HG03025 (cell line): ENCODE measurements at regions not wholly inside any gene's neighbourhood (a gene's known extent, or its start where the extent isn't known, plus 50 kb on each side); places are given as distances from the start of the nearest gene placed in this dataset.

Source experiments
- ATAC-seq: cut with Tn5 transposase; IDR thresholded peaks from one replicate; pipeline ENCODE4 v1.9.1; 2021; ENCODE audit warnings: mild to moderate bottlenecking, moderate library complexity; ENCODE audit not compliant: unreplicated experiment, low FRiP score

DNA sequence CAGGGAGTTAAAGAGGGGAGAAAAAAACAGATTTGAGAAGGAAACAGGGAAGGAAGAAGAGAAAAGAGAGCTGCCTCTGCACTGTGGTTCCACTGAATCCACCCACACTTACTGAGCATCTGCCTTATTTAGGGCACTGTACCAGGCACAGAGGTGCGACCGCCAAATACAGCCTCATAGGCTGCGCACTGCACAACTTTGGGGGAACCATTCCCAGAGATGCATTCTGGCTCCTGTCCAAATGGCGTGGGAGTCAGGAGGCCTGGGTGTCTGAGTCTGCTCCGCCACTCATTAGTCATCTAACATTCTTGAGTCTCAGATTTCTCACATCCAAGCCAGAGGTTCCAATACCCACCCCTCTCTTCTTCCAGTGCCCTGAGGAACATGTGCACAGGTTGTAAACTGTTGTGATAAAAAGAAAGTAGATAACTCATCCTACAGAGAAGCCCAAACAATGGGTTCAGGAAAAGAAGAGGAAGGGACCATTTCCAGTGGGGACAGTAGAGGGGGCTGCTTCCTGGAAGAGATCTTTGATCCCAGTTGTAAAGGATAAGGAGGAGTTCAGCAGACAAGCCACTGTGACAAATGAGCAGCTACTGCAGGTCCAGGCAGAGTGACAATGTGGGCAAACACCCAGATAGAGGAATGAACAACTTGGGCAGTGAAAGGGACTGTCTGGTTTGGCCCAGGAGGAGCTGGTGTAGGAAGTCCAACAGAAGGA lies 254.6 kb downstream of the UACA start:
- ATAC-seq: no peak

DNA sequence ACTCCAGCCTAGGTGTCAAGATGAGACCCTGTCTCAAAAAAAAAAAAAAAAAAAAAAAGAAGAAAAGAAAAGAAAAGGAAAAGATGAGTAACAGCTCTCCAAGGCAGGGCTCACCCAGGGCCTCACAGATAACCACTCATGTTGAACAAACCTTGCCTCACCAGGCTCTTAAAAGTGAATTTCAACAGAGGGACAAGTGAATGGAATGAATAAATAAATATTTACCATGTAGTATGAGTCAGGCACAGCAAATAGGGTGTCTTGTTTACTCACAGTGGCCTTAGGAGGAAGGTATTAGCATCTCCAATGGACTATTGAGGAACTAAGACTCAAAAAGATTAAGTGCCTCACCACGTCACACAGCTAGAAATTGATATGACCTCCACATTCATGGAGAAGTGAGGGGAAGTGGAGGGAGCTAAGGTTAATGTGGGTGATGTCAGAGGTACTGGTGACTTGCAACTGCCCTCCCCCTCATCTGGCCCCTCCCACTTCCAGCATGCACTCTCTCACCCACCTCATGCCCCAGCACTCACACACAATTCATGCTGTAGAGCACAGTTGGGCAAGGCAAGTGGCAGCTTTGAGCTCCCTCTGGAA lies 255.5 kb downstream of the UACA start:
- ATAC-seq: no peak

DNA sequence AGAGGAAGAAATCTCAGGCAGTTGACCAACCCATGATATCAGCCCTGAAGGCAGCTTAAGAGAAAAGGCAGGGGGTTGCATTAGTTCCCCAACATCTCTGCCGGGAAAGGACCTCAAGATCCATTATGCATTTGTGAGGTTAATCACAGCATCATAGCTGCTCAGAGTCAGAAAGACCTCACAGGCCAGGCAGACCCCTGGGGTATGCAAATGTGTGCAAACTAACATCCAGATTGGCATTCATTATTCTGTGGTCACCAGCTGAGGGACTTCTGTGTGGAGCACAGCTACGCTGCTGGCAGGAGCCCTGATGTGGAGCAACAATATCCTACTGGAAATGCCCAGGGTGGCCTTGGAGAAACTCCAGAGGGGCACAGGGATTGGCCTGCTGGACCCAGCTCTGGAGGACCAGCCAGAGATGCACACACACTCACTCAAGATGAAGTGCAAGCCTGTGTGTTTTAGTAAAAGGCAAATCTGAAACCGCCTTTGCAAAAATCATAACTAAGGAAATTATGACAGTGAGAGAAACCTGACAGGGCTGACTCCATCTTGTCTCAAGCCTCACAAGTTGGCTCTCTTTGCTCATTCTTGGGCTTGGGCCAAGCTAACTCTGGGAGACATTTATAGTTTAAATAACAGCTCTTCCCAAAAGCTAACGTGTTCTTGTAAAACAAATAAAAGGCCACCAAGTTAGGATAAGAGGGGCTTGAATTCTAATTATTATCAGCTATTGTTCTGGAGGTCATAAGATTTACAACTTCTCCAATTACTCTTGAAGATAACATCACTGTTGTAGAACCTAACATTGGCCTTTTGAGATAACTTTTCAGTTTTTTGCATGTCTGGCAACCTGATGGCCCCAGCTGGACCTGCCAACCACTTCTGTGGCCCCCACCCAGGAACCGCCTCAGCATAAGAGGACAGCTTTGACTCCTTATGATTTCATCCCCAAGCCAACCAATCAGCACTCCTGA lies 257.1 kb downstream of the UACA start:
- ATAC-seq: no peak

DNA sequence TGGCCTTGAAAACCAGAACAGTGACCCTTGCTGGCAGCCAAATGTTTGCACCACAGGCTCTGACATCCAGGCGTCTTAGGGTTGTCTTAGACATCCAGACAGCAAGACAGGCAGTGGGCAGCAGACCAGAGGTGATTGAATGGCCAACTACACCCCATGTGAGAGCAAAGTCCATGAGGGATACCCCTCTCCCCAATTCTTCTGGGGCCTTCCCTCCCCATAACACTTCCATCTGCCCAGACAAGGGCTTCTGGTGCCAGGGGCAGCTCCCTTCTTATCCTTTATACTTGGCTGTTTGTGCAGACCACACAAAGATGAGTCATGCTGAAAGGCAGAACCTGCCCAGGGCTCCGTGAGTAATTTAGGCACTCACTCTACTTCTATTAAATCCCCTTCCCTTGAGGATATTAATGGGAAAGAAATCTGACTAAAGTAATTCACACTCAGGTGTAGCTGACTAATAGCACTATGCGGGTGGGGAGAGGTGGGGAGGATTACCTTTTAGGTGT lies 257.9 kb downstream of the UACA start:
- ATAC-seq: no peak

GRCh38 chr15:70504988-70505387 lies 258.4 kb downstream of the UACA start:
- no peak for ATAC-seq

DNA sequence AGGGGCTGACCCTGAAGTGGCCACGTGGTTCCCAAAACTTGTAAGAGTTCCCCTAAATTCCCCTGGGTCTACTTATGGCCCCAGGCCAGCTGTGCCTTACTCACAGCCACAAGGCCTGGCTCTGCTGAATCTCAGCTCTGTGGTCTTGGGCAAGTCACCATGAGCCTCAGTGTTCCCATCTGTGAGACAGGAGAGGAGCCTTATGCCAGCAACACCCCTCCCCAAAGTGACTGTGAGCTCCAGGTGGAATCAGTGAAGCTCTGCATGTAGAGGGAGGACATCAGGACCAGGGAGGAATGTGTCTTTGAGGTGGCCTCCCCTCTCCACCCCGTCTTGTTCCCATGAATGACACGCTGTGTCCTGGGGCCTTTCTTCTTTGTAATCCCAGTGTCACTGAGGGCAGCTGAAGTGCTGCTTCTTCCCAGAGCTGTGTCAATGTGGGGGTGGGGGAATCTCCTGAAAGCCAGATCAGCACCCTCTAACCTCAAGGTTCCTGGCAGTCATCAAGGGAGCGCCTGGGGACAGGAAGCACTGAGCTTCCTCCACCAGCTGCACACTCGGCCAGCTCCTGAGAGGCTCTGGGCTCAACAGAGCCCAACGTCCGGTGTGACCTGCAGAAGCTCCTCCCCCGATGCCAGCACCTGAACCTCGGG lies 258.9 kb downstream of the UACA start:
- no peak for ATAC-seq

DNA sequence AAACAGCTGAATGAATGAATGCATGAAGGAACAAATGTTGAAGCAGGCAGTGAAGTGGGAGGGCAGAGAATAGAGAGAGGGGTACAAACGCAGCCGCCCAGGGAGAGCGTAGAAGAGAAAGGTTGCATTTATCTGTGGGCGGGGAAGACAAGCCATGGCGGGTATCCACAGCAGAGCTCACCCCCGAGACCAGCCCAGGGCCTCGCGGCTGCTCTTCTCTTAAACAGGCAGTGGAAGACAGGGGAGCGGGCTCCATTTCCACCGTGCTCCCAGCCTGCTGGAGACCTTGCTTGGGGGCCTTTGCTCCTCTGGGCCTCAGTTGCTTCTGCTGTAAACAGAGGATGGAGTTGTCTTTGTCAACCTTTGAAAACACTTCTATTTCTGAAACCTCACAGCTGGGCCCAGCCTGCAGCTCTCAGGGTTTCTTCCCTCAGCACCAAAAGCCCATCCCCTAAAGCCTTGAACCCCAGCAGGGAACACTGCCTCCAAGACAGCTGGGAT lies 259.5 kb downstream of the UACA start:
- ATAC-seq: no peak

- no peak for ATAC-seq
Observed at GRCh38 chr15:70503073-70503745, 260.1 kb downstream of the UACA start.

GRCh38 chr15:70502529-70502928 lies 260.8 kb downstream of the UACA start:
- no peak for ATAC-seq

GRCh38 chr15:70501849-70502248 lies 261.5 kb downstream of the UACA start:
- no peak for ATAC-seq

DNA sequence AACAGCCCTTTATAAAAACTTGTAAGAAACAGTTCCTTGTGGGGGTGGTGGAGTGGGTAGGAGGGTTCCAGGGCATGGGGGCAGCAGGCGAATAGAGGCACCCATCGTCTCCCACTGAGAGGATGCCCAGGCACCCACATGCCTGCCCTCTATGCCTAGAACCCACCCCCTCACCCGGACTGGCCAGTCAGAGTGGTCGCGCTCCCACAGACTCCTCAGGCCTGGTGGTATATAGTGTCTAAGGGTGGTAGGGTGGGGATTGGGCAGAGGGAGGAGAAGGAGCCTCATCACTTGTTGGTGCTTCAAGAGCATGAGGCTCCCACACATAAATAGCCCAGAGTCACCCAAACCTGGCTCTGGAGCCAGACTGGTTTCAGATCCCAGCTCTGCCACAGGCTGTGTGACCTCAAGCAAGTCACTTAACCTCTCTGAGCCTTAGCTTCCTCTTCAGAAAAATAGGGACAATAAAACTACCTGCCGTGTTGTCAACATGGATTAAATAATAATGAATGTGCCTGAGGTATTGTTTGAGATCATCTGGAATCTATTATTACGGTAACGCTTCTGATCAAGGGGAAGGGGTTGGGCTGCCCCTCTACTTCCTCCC lies 262.1 kb downstream of the UACA start:
- no peak for ATAC-seq

GRCh38 chr15:70499791-70500190 lies 263.6 kb downstream of the UACA start:
- ATAC-seq: no peak

GRCh38 chr15:70498096-70498626 lies 265.2 kb downstream of the UACA start:
- ATAC-seq: no peak

DNA sequence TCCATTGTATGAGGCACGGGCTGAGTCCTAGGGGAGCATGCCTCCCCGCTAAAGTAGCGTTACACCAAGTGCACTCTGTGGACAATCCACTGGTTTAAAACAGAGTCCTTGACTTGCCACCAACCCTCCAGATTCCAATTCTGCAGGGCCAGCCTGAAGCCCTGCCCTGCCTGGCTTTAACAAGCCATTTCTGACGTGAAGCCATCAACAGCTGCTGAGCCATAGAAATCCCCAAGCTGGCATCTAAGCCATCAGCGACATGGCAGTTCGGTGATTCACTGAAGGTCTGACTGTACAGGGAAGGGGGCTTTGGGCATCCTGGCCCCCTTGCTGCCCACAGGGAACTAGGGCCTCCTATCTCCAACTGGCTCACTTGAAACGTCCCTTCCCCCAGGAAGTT lies 265.7 kb downstream of the UACA start:
- no peak for ATAC-seq

- no peak for ATAC-seq
Observed at GRCh38 chr15:70495991-70496599, 267.3 kb downstream of the UACA start.

DNA sequence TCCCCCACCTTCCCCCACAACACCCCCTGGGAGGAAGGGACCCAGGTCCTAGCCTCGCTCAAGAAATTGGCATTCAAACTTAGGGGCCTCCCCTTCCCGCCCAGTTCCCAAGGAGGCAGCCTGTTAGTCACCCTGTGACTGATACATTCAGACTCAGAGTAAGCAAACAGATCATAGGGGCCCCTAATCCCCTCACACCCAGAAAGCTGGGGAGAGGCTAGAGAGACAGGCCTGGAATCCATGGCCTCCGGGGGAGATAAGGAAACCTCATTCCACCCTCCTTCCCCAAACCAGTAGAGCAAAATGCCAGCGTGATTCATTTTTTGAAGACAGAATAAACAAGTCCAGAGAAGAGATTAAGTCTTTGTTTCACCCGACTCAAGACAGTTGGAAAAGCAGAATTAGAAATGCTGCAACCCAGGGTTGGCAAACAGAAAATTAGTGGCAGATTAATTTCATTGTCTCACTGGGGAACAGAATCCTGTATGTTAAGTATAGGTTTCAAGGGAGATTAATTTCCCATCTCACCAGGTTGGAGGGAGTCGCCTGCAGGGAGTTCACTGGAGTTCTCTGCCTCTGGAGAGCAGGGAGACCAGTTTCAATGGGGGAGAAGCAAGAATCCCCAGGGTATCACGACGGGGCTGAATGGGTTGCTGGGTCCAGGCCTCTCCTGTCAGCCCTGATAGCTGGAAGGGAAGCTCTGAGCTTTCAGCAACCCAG lies 268.3 kb downstream of the UACA start:
- ATAC-seq: no peak

- no peak for ATAC-seq
Observed at GRCh38 chr15:70494517-70494851, 268.9 kb downstream of the UACA start.

- no peak for ATAC-seq
Observed at GRCh38 chr15:70493787-70494516, 269.4 kb downstream of the UACA start.
